ENCODE measurements at regions not wholly inside any gene's neighbourhood (a gene's known extent, or its start where the extent isn't known, plus 50 kb on each side); places are given as distances from the start of the nearest gene placed in this dataset.

- dilution Hi-C loops (cut with HindIII; ENCODE audit: low sequenced_read_pairs, unreplicated experiment) = no loop called here
- CTCF ChIA-PET = no interaction called here
Observed at GRCh38 chrX:45757272-45757671, 556.6 kb upstream of the DIPK2B start.

More at GRCh38 chrX:45757272-45757671, 556.6 kb upstream of the DIPK2B start:
- no peak overlapping the region for H2AFZ ChIP-seq (replicated peaks; ENCODE audit: low read length, poor library complexity)
- no peak overlapping the region for H3K56ac ChIP-seq (ENCODE audit: extremely low read depth, insufficient read depth, low read length)
- H2AK5ac ChIP-seq (ENCODE audit: low read depth, low read length) = peak overlapping the region; percentile 32; the same call in 1 of the 2 replicates
- H4K8ac ChIP-seq (ENCODE audit: low read depth in 2 of 2, low read length in 2 of 2) = peak overlapping the region; percentile 42 to 51; a peak in 1 of 4 replicates
- H3K79me1 ChIP-seq (ENCODE audit: low read depth in 1 of 2, low read length in 2 of 2) = no peaks in the 10 kb centered on the region; a peak in 3 of 4 replicates
- peak overlapping the region; percentile 39; the same call in 1 of the 2 replicates for H3K4me2 ChIP-seq (ENCODE audit: low read depth, low read length)
- H4K91ac ChIP-seq (ENCODE audit: insufficient read depth, low read depth, low read length) = no peak overlapping the region
- peaks cover 10% of the 10 kb centered on the region for H3K4me1 ChIP-seq (ENCODE audit: control insufficient read depth, insufficient read depth, low read length)
- peak overlapping the region; percentile 36; the same call in 1 of the 2 replicates for H3K18ac ChIP-seq (ENCODE audit: low read depth, low read length)
- H3K9me1 ChIP-seq (ENCODE audit: insufficient read depth, low read length) = no peaks in the 10 kb centered on the region
- DNase-seq = no peak
- H3K27me3 ChIP-seq (ENCODE audit: control insufficient read depth, insufficient read depth, low read length) = no peaks in the 10 kb centered on the region
- H2BK5ac ChIP-seq (ENCODE audit: low read depth, low read length, poor library complexity, severe bottlenecking) = peak overlapping the region; percentile 92
- H3K23ac ChIP-seq (ENCODE audit: low read depth, low read length) = 0 out of 2 replicates have a peak overlapping the region, but pooled peaks have one; percentile 11
- WGBS, 2 experiments (ENCODE audit: extremely low coverage in 2 of 2, insufficient read length in 1 of 2) = no CpG with 5 or more reads among the region's 2 CpGs
- no peaks in the 10 kb centered on the region for H3K9me3 ChIP-seq (ENCODE audit: control insufficient read depth, insufficient read depth, low read length)
- H3K4me3 ChIP-seq (ENCODE audit: insufficient read depth, low read depth, low read length) = no peak overlapping the region
- H4K5ac ChIP-seq (ENCODE audit: low read depth, low read length) = peak overlapping the region; percentile 33; the same call in 1 of the 2 replicates
- no peak overlapping the region for H3K14ac ChIP-seq (replicated peaks; ENCODE audit: low read depth, low read length)
- H2BK120ac ChIP-seq (ENCODE audit: low read depth, low read length) = 0 out of 2 replicates have a peak overlapping the region, but pooled peaks have one; percentile 23
- H3K27ac ChIP-seq (ENCODE audit: insufficient read depth, low read length) = no peak overlapping the region; the same call in 1 of the 2 replicates
- H3K9ac ChIP-seq (ENCODE audit: low read depth, low read length) = no peak overlapping the region; the same call in 1 of the 2 replicates
- H3K36me3 ChIP-seq (ENCODE audit: control insufficient read depth, insufficient read depth, low read length) = peaks cover 27% of the 10 kb centered on the region
- in situ Hi-C loops (cut with MboI; ENCODE audit: low sequenced_read_pairs) (no loop called here), intact Hi-C loops (cut with micrococcal nuclease) (no loop called here)
- no peak overlapping the region for H2BK15ac ChIP-seq (ENCODE audit: low read depth, low read length)
- TF ChIP-seq CHD1 (IDR thresholded peaks at IDR 0.05; ENCODE audit: low read depth, low read length) (no peak), RAD21 (IDR thresholded peaks at IDR 0.05; ENCODE audit: low read length) (no peak), MAZ (IDR thresholded peaks at IDR 0.05; ENCODE audit: borderline replicate concordance, low read depth, low read length) (no peak)
- H2AK9ac ChIP-seq (replicated peaks; ENCODE audit: low read depth, low read length, poor library complexity) = no peak overlapping the region
- peaks cover 52% of the 10 kb centered on the region for H4K20me1 ChIP-seq (ENCODE audit: insufficient read depth, low read length)
- no peak overlapping the region for H3K4ac ChIP-seq (ENCODE audit: low read depth, low read length)
- ATAC-seq (ENCODE audit: low read depth) = no peak
- POLR2A ChIA-PET (ENCODE audit: unreplicated experiment) = no interaction called here
- no TSS peak for BruUV-seq (replicated peaks)
- H2BK20ac ChIP-seq (ENCODE audit: low read depth, low read length) = no peak overlapping the region

Data from IMR-90 (cell line).